ENCODE measurements at regions not wholly inside any gene's neighbourhood (a gene's known extent, or its start where the extent isn't known, plus 50 kb on each side); places are given as distances from the start of the nearest gene placed in this dataset.

GRCh38 chr13:39259371-39260140, 221.3 kb downstream of the NHLRC3 start:
- H3K27ac Mint-ChIP-seq: no peak overlapping the region

GRCh38 chr13:39263033-39263432, 224.8 kb downstream of the NHLRC3 start:
- H3K36me3 Mint-ChIP-seq (ENCODE audit: low read depth): no peaks in the 10 kb centered on the region
- no peak overlapping the region for H3K9ac ChIP-seq (ENCODE audit: extremely low read depth, low read length, poor library complexity, severe bottlenecking)
- no peak overlapping the region for H3K27ac Mint-ChIP-seq
- H3K27me3 Mint-ChIP-seq (ENCODE audit: insufficient read depth): no peaks in the 10 kb centered on the region
- H3K4me1 Mint-ChIP-seq: no peaks in the 10 kb centered on the region
- peaks cover 6% of the 10 kb centered on the region for H3K9me3 Mint-ChIP-seq
- WGBS, 2 experiments (ENCODE audit: insufficient coverage in 1 of 2, insufficient read length in 1 of 2): 18 to 33% methylated on average over 1 of the region's 1 CpG
- H3K4me3 ChIP-seq (ENCODE audit: low read length): no peak overlapping the region
- H3K4me1 ChIP-seq (ENCODE audit: control insufficient read depth, insufficient read depth, low read length): no peaks in the 10 kb centered on the region
- no peak overlapping the region for H3K4me3 Mint-ChIP-seq
- no peaks in the 10 kb centered on the region for H3K27me3 ChIP-seq (ENCODE audit: control insufficient read depth, insufficient read depth, low read length, poor library complexity, severe bottlenecking)
- no peak overlapping the region for H3K27ac ChIP-seq (ENCODE audit: low read depth, low read length)
- peak; percentile 86 for DNase-seq
- peak; percentile 82 for TF ChIP-seq CTCF (conservative IDR thresholded peaks at IDR 0.05)
- peaks cover 8% of the 10 kb centered on the region for H3K9me3 ChIP-seq (ENCODE audit: control insufficient read depth, low read length)
- H3K36me3 ChIP-seq (ENCODE audit: control insufficient read depth, insufficient read depth, low read length): no peaks in the 10 kb centered on the region

More at GRCh38 chr13:39259371-39260140, 221.3 kb downstream of the NHLRC3 start:
- no peaks in the 10 kb centered on the region for H3K36me3 ChIP-seq (ENCODE audit: control insufficient read depth, insufficient read depth, low read length)
- DNase-seq: no peak
- no peaks in the 10 kb centered on the region for H3K27me3 ChIP-seq (ENCODE audit: control insufficient read depth, insufficient read depth, low read length, poor library complexity, severe bottlenecking)
- no peak for TF ChIP-seq CTCF (conservative IDR thresholded peaks at IDR 0.05)
- H3K4me3 ChIP-seq (ENCODE audit: low read length): no peak overlapping the region
- 44% methylated on average over 2 of the region's 2 CpGs; no CpG with 5 or more reads in 1 of the 2 experiments for WGBS, 2 experiments (ENCODE audit: insufficient coverage in 1 of 2, insufficient read length in 1 of 2)
- H3K9ac ChIP-seq (ENCODE audit: extremely low read depth, low read length, poor library complexity, severe bottlenecking): no peak overlapping the region
- H3K4me3 Mint-ChIP-seq: no peak overlapping the region
- no peaks in the 10 kb centered on the region for H3K4me1 ChIP-seq (ENCODE audit: control insufficient read depth, insufficient read depth, low read length)
- H3K36me3 Mint-ChIP-seq (ENCODE audit: low read depth): no peaks in the 10 kb centered on the region
- no peaks in the 10 kb centered on the region for H3K9me3 ChIP-seq (ENCODE audit: control insufficient read depth, low read length)
- no peaks in the 10 kb centered on the region for H3K4me1 Mint-ChIP-seq
- no peaks in the 10 kb centered on the region for H3K27me3 Mint-ChIP-seq (ENCODE audit: insufficient read depth)
- H3K27ac ChIP-seq (ENCODE audit: low read depth, low read length): no peak overlapping the region
- H3K9me3 Mint-ChIP-seq: no peaks in the 10 kb centered on the region

- Histone ChIP-seq H3K9ac (ENCODE audit: extremely low read depth, low read length, poor library complexity, severe bottlenecking) (no peak overlapping the region), H3K27ac (ENCODE audit: low read depth, low read length) (no peak overlapping the region), H3K4me3 (ENCODE audit: low read length) (no peak overlapping the region), H3K9me3 (ENCODE audit: control insufficient read depth, low read length) (peaks cover 8% of the 10 kb centered on the region), H3K4me1 (ENCODE audit: control insufficient read depth, insufficient read depth, low read length) (no peaks in the 10 kb centered on the region), H3K27me3 (ENCODE audit: control insufficient read depth, insufficient read depth, low read length, poor library complexity, severe bottlenecking) (no peaks in the 10 kb centered on the region), H3K36me3 (ENCODE audit: control insufficient read depth, insufficient read depth, low read length) (no peaks in the 10 kb centered on the region)
- H3K27me3 Mint-ChIP-seq (ENCODE audit: insufficient read depth): peaks cover 2% of the 10 kb centered on the region
- 86 to 89% methylated on average over 1 of the region's 2 CpGs for WGBS, 2 experiments (ENCODE audit: insufficient coverage in 1 of 2, insufficient read length in 1 of 2)
- H3K27ac Mint-ChIP-seq: no peak overlapping the region
- TF ChIP-seq CTCF (conservative IDR thresholded peaks at IDR 0.05): no peak
- no peak overlapping the region for H3K4me3 Mint-ChIP-seq
- no peaks in the 10 kb centered on the region for H3K4me1 Mint-ChIP-seq
- DNase-seq: no peak
- no peaks in the 10 kb centered on the region for H3K36me3 Mint-ChIP-seq (ENCODE audit: low read depth)
- H3K9me3 Mint-ChIP-seq: peaks cover 6% of the 10 kb centered on the region
Observed at GRCh38 chr13:39263531-39263930, 225.3 kb downstream of the NHLRC3 start.
